HG02870 (cell line): ENCODE measurements at regions not wholly inside any gene's neighbourhood (a gene's known extent, or its start where the extent isn't known, plus 50 kb on each side); places are given as distances from the start of the nearest gene placed in this dataset.
"Not testable (repeated sequence)": the region's sequence is repeated elsewhere in the genome, so short reads cannot be mapped to it uniquely, and the experiment has no call there.

Experiments used
- ATAC-seq: cut with Tn5 transposase; IDR thresholded peaks from one replicate; pipeline ENCODE4 v1.9.1; 2021; ENCODE audit warnings: mild to moderate bottlenecking, moderate library complexity; ENCODE audit not compliant: unreplicated experiment

DNA sequence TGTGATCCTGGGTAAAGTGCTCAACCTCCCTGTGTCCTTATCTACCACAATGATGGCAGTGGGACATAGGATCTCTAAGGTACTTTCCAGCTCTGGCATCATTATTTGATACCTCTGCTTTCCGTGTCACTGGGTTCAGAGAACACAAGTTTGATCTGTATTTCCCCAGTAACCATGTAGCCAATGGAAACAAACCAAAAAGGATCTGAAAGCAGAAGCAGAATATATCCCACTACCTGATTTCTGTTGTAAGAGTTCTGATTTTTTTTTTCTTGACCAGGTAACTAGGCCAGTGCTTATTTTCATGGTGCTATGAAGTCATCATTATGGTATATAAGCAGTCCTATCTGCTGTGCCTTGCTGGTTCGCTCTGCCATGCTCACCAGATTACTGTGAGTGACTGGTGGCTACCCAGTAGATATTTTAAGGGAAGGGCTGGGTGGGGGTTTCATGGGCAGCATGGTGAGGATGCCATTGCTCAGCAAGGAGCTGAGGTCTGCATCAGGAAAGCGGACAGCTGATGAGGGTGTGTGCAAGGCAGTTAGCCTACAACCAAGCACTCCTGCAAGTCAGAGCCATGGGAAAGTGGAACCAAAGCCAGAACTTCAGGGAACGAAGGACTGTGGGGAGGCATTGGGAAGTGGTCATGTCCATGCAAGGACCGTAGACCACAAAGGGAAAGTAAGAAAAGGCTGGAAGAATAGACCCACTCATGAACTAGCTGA, 104.9 kb upstream of the EDEM3 start:
- peak; percentile 58 for ATAC-seq

- ATAC-seq: no peak
These were observed 103.6 kb upstream of the EDEM3 start for GRCh38 chr1:184858288-184858687.

DNA sequence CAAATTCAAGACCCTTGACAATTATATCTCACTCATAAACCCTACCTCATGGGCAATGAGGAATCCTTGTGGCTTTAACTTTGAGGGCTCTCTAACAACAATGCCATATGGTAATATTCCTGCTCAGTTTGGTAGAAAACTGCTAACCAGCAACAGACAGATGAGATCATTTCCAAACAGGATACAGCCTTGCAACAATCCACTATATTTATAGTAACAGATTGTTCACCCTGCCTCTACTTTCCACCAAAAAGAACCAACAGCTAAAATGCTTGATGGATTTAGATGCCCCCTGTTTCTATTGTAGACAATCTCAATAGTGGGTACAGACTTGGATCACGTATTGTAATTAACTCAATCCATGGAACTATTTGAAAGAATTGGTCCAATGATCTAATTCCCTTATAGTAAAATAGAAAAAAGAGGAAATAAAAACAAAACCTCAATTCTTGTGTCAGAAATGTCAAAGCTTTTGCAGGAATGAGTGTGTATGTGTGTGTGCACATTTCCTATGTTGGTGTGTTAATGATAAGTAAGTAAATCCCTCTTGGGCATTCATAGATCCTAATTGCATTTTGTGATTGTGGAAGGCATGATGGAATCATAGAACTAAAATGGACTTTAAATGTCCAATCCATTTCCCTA, 100.0 kb upstream of the EDEM3 start:
- ATAC-seq: no peak

GRCh38 chr1:184854036-184854435, 99.4 kb upstream of the EDEM3 start:
- ATAC-seq: no peak

DNA sequence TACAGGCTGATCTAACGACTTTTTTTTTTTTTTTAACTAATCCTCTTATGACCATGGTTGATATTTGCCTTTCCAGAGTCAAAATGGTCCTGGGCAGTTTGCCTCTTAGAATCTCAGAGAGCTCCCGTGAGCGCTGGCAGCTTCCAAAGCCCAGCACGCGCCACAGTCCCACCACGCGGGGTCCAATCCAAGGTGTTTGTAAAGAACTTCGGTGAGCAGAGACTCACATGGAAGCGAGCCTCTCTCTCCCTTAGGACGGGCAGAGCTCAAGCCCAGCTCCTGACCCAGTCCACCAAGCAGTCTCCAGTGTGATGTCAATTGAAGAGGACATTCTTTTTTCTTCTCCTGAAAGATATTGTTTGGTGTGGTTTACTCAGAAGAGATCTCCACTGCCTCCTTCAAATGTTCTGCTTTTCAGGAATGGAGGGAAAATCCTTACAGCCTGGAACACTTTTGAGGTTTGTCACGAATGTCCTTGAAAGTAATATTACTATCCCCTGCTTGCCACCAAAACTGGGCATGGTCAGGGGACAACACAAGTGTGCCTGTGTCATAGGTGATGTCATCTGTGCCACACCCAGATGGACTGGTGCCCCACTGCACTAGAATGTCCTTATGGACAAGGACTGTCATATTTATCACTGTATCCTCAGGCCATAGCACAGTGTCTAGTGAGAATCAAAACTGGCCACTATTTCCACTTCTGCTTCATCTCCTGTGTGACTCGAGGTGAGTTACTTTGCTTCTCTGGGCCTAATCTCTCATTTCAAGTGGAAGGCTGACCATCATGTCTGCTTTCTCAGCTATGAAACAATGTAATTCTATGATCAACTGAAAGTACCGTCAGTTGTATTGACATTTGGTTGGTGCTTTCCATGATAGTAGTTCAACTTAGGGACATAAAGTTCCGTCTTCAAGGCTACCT, 97.4 kb upstream of the EDEM3 start:
- ATAC-seq: no peak

DNA sequence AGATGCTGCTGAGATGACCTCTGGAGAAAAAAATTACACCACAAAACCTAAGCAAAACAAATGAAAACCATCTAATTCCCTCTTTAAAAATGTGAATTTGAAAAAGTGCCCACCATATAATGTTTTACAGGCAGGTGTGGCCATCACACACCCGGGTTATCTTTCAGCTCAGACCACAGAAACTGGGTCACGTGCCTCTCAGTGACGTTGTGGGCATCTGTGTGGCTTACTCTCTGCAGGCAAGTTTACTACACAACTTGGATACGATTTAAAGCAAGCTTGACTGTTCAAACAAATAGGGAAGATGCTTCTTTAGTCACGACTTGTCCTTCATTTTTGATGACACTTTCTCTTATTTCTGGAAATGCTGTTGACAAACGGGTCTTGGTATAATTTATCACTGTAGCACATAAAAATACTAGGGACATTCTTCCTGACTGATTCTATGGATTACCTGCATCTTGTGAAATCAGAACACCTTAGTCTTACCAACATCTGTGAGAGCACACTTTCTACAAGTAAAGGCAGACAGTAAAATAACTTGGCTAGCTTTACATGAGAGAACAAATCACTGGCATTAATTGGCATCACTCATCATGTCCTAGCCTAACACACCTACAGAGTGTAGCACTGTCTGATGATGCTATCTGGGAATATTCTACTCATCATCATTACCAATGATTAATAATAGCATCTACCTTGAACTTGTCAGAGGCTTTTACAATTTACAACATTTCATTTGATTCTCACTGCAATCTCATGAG, 89.3 kb upstream of the EDEM3 start:
- ATAC-seq: peak; percentile 98

DNA sequence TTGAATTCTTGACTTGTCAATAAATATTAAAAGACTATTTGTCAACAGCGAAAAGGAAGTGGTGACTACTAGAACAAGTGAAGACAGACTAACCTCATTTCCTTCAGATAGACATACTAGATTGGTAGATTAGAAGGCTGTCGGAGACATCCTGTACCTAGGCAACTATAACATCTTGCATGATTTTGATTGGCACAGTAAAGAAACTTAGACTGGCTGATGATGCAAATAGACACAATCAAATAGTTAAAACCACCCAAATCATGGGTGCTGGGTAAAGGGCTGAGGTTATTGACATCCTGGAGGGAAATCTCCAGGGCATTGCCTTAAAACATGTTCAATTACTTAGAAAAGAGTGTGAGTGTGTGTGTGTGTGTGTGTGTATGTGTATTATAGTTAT, 85.9 kb upstream of the EDEM3 start:
- ATAC-seq: no peak

DNA sequence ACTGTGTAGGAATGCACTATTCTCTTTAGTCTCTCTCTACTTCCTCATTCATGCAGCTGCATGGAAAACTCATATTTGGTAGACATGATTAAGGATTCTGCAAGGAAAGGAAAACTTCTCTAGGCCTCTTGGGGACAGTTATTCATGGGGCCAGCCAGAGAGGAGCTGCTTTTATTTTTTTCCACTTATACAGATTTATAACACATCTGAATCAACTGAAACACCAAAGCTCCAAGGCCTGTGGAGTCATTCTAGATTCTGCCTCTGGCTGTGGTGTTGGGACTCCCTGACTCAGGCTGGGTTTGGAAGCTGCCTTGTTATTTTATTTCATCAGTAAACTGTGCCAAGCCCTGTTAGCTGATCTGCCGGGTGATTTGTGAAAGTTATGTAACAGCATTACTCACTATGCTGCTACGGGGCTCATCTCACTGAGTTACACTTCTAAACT, 83.9 kb upstream of the EDEM3 start:
- no peak for ATAC-seq

GRCh38 chr1:184836934-184837895, 82.6 kb upstream of the EDEM3 start:
- ATAC-seq: no peak

GRCh38 chr1:184836141-184836540, 81.5 kb upstream of the EDEM3 start:
- no peak for ATAC-seq

DNA sequence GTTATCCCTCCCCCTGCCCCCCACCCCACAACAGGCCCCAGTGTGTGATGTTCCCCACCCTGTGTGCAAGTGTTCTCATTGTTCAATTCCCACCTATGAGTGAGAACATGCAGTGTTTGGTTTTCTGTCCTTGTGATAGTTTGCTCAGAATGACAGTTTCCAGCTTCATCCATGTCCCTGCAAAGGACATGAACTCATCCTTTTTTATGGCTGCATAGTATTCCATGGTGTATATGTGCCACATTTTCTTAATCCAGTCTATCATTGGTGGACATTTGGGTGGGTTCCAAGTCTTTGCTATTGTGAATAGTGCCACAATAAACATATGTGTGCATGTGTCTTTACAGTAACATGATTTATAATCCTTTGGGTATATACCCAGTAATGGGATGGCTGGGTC, 79.3 kb upstream of the EDEM3 start:
- ATAC-seq: not testable (repeated sequence)

DNA sequence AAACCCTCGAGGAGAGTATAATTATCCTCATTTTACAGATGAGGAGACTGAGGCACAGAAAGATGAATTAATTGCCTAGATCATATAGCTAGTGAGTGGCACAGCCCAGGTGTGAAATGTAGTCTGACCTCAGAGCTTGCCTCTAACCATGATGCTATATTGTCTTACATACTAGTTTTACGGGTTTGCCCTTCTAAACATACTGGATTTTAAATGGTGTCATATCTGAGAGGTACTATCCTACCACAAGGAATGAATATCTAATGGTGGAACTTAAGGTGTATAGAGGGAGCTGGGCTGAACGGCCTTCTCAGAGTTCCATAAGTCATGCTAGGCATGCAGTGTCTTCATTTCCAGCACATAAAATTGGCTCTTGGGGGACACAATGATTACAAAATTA, 77.9 kb upstream of the EDEM3 start:
- ATAC-seq: no peak

- not testable (repeated sequence) for ATAC-seq
These were observed 74.8 kb upstream of the EDEM3 start for GRCh38 chr1:184829496-184829895.

- ATAC-seq: no peak
These were observed 73.7 kb upstream of the EDEM3 start for GRCh38 chr1:184828369-184828717.

DNA sequence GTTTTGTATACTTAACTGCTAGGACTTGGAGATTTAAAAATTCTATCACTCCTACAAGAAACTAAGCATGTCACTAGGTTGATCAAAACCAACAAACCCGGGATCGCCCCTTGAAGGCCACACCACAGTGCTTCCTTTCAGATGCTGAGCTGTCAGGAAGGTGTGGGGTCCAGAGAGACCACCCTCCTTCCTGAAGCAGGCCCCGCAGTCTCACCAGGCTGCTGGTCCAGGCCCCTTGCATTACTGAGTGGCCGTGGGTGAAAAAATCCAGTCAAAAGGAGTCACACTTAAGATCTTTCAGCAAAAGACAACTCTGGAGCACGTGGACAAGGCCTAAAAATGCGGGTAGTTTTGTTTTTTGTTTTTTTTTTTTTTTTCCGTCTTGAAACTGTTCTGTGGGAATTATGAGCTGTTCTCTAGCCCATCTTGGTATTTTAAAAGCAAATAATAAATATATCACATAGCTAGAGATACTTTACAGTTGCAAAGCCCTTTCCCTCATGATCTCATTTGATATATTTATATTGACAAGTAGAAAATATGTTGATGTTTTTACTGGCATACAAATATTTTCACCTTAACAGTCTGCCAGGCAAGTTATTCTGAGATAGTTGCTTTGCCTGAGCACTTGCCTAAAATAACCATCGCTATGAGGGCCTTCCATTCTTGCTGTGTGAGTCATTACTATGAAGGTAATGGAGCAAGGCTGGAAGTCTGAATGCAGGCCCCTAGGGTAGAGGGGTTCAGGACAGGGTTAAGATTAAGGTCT, 73.1 kb upstream of the EDEM3 start:
- ATAC-seq: no peak

DNA sequence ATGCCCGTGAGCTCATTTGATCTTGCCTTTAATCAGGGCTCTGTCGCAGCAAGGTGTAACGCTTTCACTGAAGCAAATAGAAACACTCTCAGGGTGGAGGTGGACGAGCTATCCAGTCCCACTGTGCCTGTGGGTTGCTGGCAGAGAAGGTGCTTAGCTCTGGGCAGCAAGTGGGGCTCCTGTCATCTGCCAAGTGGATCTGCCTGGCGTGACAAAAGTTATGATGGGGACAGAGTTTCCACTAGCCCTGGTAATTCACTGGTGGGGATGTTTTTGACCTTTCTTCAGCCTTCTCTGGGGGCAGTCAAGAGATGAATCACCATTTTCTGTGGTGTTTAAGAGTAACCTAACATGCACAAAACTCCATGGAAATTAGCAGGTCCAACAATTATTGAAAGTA, 71.3 kb upstream of the EDEM3 start:
- peak; percentile 61 for ATAC-seq

DNA sequence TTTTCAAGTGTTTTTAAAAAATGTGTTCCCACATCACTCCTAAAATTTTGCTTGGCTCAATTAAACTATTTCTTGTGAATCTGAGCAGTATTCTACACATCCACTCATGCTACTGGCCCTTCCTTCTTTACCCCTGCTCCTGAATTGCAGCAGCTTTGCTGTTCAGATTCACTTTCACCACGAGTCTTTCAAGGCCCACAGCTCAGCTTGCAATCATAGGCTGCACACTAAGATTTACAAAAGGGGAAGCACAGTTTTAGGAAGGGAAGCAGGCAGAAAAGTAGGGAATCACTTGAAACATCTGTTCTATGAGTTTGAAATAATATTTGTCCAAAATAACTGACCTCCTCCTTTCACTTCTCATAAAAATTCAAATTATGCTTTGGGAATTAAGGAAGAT, 70.9 kb upstream of the EDEM3 start:
- ATAC-seq: peak; percentile 37

DNA sequence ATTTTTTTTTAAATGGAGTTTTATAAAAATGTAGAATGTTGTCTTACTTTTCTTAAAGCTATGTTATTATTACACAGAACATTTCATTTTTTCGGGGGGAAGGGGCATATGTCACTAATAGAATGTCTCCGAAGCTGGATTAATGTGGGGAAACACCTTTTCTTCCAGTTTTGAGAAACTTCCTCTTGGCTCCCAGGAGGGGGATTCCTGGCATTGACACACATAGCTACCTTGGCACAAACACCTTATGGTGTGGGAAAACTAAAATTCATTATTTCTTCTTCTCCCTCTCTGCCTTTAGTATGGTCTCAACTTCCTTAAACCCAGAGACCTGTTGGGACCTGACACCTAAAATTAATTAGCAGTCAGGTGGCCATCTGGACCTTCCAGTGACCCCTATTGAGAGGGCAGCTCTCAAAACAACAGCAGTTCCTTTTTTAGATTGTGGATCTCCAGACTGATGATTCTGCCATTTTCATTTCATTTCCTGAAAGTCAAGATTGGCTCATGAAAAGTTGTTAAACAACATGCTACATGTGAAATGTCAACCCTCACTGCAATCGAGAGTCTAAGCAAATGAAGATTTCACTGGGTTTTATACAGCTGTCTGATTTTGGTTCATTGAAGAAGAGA, 70.1 kb upstream of the EDEM3 start:
- ATAC-seq: no peak

DNA sequence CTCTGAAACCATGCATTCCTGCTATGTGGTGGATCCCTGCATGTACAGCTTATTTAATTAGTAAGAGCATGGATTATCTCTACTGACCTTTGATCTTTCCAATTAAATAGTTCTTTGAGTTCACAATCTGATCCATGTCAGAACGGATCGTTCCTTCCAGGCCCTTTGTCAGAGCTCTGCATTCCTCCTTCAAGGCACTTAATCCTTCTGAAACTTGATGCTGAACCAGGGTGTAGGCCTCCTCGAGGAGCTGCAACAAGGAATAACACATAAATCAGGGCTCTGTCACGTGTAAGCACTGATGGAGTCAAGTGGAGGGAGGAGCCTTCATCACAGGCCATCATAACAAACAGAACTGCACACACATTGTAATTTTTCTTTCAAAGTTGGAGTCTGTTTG, 68.4 kb upstream of the EDEM3 start:
- ATAC-seq: no peak
